GM18502 (cell line): ENCODE measurements at regions not wholly inside any gene's neighbourhood (a gene's known extent, or its start where the extent isn't known, plus 50 kb on each side); places are given as distances from the start of the nearest gene placed in this dataset.

Source experiments
- ATAC-seq: cut with Tn5 transposase; IDR thresholded peaks from one replicate; pipeline ENCODE4 v1.9.1; 2021; ENCODE audit warnings: mild to moderate bottlenecking; ENCODE audit not compliant: unreplicated experiment, poor library complexity

DNA sequence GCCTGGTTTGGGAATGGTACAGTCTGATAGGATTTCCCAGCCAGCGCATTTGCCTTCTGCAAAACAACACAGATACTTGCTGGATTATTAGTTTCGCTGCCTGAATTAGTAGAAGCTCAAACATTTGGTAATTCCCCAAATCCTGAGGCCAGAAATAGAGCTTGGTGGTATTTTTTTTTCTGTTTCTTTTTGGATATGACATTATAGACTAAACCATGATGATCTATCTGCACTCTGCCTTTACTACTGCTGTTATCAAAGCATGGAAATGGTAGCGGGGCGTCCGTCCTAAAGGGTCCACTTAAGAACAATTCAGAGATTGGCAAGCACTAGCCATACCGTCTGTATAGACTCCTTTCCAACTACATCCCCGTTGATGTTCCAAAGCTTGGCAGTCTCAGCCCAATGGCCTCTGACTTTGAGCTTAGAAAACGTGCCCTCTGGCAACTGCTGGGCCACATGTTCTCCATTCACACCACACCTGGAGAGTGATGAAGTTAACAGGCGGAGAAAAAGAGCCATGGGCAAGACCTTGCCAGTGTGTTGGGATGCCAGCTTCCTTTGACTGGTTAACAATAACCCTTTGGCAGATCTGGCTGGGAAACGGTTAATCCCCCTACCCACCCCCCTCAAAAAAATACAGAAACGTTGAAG lies 241.0 kb upstream of the NR2F2 start:
- peak; percentile 72 for ATAC-seq

DNA sequence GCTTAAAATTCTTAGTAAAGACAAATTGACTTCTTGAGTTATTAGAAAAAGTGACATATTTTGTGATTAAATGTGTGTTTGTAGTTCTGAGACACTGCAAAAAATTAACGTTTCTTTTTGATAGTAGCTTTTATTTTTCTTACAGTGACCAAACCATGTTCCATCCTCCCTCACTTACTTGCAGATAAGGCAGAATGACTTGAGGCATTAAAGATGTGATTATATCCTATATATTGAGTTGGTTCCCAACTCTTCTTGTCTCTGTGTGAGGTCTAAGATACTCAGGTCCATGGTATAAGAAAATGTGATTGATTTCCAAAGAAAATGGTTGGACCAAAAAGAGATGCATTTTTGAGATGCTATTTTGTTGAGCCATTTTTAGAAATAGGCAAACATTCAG lies 238.3 kb upstream of the NR2F2 start:
- no peak for ATAC-seq

DNA sequence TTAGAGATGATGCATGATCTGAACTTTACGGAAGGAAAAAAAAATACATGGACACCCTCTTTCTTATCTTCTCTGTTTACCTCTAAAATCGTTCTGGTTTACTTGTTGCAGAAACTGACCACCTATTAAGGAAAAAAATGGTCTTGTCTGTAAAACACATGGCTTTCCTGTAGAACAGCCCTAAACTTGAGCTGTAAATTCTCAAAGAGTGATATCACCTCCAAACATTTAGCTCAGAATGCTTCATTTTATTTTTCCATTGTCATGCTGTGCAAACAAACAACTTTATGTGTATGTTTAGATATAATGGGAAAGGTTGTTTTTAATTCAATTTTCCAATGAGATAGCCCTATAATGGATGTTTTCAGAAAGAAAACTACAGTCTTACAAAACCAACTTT lies 237.4 kb upstream of the NR2F2 start:
- ATAC-seq = no peak

DNA sequence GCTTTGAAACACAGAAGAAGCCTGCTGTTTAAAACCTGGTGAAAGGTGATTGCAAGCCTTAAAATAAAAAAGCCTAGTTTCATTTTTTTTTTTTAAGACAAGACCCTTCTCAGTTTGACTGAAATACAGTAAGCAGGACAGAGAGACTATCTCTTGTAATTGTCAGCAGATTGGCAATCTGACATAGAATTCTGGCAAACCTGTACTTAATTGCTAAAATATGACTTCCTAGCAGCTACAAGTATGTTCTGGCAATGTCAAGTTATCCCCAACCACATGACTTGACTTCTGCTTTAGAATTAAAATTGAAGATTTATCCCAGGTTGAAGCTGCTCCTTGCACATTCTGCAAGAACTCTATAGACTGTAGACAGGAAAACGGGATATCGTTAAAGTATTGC lies 232.8 kb upstream of the NR2F2 start:
- ATAC-seq = no peak

DNA sequence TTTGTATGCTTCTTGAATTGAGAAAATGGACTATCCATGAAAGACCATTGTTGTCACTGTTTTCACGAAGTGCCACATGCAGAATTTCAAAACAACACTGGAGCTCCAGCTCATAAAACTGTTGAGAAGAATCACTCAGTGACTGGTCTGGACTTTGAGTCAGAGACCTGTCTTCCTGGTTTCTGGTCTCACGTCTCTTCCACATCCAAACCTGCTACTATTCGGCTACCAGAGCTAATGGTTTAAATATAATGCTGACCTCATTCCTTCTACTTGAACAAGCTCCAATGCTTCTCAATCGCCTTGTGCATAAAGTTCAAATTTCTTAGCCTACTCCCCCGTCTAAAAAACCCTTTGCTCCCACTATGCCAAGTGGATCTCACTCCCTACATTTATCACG lies 227.9 kb upstream of the NR2F2 start:
- ATAC-seq = no peak

DNA sequence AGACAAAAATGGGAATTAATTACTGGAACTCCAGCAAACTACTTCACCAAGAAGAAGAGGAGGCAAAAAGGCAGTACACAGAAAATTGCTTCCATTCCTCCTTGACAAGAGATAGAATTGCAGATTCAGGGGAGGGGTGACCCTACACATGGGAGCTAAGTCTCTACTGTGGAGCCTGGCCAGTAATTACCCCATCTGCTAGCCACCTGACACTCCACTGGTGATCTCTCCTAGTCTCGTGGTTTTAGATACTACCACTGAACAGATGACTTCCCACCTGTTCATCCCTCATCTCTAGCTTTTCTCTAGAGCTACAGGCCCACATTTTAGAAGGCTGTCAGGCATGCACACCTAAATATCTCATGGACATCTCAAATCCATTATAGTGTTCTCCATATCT lies 224.3 kb upstream of the NR2F2 start:
- no peak for ATAC-seq

DNA sequence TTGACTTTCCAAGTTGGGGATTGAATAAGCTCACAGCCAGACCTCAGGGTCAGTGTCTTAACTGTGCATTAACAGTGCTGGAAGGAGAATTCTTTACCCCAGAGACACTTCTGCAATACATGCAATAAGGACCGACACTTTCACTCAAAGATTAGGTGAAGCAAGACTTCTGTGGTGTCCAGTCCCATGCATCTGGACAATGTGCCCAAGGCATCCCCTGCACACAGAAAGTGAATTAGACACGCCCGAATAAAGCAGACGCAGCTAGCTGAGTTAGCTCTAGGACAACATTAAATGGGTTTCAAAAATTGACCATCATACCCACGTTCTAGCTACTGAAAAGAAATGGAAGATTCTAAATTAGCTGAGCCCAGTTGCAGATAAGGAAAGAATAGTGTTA lies 223.9 kb upstream of the NR2F2 start:
- no peak for ATAC-seq

DNA sequence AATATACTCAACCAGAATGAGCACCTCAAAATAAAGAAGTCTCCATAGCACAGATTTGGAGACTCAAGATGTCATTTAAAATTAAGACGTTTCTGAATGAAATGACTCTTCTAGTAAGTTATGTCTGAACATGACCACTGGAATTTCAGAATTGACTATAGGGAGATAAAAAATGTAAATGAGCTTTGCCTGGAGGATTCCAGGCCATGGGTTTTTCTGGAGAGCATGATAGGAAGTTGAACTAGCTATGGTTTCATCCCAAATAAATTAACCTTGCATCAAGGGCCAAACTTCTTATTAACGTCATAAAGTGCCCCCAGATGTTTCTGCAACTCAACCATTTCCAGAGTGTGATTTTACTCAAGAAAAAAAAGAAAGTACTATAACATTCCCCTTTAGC lies 222.6 kb upstream of the NR2F2 start:
- no peak for ATAC-seq

DNA sequence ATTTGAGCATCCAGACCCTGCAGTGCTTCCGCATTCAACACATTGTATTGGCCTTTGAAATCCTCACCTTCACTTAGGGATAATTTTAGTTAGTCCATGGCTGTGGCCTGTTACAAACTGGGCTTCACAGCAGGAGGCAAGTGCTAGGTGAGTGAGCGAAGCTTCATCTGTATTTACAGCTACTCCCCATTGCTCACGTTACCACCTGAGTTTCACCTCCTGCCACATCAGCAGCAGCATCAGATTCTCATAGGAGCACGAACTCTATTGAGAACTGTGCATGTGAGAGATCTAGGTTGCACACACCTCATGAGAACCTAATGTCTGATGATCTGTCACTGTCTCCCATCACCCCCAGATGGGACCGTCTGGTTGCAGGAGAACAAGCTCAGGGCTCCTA lies 222.1 kb upstream of the NR2F2 start:
- ATAC-seq = no peak

DNA sequence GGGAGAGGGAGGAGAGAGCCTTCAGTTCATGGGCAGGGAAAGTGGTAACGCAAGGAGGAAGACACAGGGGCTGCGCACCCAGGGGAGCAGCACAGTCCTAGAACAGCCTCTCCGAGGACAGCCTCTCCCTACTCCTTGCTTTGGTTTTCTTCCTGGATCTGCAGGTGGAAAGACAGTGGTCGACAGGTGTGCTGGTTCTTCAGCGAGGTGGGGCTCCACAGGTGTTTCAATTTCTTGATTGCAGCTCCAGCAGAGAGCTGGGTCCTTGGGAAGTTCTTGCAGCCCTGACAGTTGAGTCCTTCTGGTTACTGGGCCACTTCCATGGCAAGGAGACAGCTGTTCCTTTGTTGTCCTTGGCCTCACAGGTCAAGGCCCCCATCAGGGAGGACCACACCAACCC lies 220.7 kb upstream of the NR2F2 start:
- ATAC-seq = no peak

DNA sequence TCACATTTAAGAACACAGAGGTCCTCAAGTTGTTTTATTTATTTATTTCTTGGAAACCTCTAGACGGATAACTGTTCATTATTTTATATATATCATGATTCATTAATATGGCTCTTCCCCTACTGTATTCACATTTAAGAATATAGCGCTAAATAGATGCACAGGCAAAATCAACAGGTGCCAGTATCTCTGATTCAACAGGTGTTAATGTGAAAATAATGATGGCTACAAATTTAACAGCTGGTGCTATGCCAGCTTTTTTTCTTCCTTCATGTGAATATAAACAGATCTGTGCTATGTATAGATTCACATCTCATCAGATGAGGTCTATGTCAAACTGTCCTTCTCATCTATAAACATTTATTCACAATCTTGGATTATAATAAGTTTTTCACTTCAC lies 218.5 kb upstream of the NR2F2 start:
- no peak for ATAC-seq

DNA sequence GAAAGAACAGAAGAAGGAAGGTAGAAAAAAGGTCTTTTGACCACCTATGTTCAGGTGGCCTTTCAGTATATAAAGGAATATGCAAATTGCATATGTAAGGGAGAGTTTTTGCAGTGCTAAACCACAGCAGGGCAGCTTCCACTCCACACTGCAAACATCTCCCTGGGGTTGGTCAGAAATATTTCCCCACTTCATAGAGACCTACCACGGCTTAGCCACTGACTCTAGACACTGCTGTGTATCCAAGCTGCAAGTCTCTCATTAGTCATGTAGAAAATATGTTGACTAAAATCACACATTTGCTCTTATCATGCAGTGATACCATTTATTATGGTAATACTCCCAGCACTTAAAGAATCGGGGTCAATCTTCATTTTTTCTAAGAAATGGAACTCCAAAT lies 214.9 kb upstream of the NR2F2 start:
- ATAC-seq = peak; percentile 88

DNA sequence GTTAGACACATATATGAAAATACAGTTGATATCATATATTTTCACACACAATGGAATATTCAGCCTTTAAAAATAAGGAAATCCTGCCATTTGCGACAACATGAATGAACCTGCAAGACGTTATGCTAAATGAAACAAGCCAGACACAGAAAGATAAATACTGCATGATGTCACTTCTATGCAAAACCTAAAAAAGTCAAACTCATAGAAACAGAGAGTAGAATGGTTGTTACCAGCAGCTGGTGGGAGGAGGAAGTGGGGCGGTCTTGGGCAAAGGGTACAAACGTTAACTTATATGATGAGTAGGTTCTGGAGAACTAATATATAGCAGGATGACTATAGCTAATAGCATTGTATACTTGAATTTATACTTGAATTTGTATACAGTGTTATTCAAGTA lies 213.2 kb upstream of the NR2F2 start:
- ATAC-seq = peak; percentile 44

DNA sequence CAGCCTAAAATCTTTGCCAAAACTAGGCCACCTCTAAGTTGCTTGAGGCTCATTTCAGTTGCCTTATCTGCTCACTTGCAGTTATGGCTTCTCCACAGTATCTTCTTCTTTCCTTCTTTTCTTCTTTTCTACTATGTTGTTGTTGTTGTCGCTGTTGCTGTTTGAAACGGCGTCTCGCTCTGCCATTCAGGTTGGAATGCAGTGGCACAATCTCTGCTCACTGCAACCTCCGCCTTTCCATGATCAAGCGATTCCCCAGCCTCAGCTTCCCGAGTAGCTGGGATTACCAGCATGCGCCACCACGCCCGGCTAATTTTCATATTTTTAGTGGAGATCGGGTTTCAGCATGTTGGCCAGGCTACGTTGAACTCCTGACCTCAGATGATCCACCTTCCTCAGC lies 210.8 kb upstream of the NR2F2 start:
- ATAC-seq = no peak

DNA sequence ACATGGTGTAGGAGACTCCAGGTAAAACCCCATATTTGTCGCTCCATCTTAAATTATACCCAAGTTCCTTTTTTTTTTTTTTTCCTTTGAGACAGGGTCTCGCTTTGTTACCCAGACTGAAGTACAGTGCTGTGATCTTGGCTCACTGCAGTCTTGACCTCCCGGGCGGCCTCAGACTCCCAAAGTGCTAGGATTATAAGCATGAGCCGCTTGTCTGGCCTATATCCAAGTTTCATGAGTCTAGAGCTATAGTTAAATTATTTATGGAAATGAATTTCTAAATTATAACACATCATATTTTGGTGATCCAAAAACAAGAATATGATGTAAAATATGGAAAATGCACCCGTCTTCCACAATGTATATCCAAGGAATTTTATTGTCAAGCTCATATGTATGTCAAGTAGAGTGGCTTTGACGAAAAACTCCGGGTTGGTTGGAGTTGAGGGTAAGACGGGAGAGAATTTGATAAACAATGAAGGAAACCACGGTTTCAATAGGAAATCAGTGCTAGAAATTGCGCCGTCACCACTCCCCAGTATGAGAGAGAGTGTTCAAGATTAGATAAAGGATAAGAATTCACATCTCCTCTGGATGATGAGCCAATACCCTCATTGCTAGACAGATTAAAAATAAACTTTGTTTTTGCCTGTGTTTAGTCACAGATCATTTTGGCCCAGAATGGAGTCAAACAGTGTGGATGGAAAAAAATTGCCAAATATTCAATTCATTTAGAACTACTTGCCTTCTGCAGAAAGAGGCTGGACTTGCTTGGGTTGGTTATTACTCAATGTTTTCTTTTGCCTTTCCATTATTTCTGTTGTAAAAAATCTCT lies 209.2 kb upstream of the NR2F2 start:
- no peak for ATAC-seq

DNA sequence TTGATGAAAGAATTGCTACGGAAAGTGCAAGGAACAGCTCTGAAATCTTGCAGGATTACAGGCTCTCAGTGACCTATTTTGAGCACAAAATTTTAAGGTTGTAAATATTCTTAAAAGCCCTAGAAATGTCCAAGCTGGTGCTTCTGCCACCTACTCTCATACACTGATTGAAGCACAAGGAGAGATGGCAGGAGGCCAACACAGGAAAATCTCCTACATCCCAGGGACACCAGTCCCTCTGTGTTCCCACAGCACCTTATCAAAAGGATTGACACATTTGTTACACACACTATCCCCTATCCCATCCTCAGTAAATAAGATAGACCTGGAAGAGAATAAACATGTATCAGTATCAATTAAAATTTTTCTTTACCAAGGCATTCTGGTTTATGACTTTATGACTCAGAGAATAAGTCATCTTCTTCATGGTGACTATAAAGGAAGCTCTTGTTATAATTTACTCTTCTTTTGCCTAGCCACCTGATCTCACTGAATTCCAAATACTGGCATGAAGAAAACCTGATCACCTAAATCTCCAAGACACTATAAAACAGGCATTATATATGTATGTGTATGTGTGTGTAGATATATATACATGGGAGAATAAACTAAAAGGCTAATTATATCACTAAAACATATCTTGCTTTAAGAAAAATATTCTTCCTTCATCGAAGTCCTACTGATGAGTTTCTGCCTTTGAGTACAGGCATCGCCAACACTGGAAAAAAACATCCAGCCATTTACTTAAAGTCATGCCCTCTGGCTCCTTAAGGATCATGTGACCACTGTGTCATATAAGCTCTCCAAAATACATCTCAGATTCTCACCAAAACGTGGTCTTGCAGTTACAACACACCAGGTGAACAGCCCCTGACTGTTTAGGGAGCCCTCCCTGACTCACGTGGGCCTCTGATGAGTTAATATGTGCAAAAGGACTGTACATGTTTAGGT lies 208.1 kb upstream of the NR2F2 start:
- ATAC-seq = no peak

DNA sequence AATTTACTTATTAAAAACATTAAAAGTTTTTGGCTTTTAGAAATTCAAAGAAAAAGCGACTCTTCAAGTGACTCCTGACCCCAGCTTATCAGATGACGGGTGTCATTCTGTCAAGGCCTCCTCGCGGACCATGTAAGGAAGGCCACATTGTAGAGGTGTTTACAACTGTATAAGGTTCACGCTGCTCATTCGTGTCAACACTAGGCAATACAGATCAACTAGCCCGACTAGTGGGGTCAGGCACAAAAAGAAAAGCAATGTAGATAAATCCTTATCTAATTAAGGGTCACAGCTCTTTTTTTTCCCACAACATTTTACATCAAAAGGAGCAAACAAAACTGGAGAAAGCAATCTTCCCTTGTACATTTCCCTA lies 207.5 kb upstream of the NR2F2 start:
- no peak for ATAC-seq

DNA sequence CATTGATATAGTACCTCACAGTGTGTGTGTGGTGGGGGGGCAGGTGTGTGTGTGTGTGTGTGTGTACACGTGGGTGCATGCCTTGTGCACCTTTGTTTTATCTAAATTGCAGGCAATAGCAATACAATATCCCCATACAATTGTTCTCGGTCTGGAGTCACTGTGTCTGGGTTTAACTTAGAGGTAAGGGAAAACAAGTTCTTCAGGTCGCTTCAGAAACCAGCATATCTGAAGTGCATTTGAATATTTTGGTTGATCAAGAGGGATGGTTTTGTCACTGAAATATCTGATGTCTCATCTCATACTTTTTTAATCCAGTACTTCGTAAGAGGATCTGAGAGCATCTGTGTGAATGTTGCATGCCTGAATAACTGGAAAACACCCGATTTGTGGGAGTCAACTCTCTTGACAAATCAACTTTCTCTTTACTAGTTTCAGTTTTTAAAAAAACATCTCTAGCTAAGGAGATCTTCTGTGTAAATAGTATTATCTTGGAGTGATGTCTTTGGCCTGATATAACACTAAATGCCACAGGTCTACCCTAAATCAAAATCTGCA lies 206.8 kb upstream of the NR2F2 start:
- no peak for ATAC-seq

DNA sequence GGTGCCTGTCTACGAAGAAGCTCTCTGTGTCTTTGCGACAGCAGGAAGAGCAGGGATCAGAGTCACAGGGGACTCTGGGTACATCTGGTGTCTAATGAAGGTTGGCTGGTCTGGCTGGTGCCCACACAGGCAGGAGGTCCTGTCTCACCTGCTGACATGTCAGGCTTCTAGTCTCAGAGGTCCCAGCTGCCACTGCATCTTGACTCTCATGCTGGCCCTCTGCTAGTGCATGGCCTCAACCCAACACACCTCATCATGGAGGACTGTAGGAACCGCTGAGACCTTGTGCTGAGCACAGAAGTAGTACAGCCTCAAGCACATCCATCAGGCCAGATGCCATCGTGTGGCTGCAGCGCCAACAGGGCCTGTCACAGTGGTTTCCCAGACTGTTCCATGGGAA lies 206.1 kb upstream of the NR2F2 start:
- ATAC-seq = no peak

DNA sequence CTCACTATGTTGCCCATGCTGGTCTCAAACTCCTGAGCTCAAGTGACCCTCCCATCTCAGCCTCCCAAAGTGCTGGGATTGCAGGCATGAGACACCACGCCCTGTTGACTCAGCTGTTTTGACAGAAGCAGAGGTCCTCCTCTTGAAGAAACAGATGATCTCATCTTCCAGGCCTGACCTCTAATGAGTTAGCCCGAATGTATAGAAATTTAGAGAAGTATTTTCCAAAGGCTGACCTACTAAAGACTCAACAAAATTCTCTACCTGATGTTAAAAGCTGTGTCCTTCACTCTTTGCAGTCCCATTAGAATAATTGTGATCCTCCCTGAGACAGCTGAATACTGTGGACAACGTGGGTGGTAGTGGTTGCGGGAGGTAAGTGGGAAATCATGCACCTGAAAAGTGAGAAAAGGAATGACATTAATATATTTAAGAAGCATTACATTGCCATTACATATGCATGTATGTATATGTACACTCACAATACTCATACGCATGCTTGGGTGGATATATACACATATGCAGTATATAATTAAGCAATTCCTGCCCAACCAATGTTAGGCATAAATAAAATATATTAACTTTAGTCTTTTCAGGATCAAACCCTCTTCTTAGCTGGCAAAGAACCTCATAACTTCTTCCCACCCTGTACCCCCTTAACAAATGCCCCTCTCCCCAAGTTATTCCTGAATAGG lies 204.6 kb upstream of the NR2F2 start:
- ATAC-seq = no peak
